ENCODE measurements at regions not wholly inside any gene's neighbourhood (a gene's known extent, or its start where the extent isn't known, plus 50 kb on each side); places are given as distances from the start of the nearest gene placed in this dataset.

DNA sequence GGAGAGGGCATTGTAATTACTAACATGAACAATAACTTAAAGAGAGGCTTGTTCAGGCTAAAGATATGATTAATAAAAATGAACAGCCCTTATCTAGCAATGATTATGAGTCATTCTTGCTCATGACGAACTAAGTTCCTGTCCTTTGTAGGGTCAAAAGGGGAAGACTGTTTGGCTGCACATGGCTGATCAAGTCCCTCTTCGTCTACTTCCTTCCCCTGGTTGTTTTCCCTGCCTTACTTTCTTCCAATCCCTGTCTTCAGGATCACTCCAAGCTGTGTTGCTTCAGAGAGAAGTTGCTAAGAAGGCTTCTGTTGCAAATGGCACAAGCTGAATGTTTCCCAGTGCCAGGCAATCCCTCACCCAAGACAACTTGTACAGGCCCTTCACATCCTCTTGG is 115.0 kb upstream of the HS3ST1 start:
- Histone ChIP-seq H3K36me3 (ENCODE audit: insufficient read depth in 1 of 2, low read depth in 1 of 2) (no peaks in the 10 kb centered on the region), H3K27ac (no peak overlapping the region), H3K4me1 (no peaks in the 10 kb centered on the region), H3K4me3 (no peak overlapping the region), H3K9me3 (no peaks in the 10 kb centered on the region), H3K27me3 (ENCODE audit: insufficient read depth in 3 of 3, low read length in 2 of 3) (no peaks in the 10 kb centered on the region)
- intact Hi-C loops (cut with DNase I): no loop called here
- no peak for DNase-seq
- TF ChIP-seq, protein P1, sequence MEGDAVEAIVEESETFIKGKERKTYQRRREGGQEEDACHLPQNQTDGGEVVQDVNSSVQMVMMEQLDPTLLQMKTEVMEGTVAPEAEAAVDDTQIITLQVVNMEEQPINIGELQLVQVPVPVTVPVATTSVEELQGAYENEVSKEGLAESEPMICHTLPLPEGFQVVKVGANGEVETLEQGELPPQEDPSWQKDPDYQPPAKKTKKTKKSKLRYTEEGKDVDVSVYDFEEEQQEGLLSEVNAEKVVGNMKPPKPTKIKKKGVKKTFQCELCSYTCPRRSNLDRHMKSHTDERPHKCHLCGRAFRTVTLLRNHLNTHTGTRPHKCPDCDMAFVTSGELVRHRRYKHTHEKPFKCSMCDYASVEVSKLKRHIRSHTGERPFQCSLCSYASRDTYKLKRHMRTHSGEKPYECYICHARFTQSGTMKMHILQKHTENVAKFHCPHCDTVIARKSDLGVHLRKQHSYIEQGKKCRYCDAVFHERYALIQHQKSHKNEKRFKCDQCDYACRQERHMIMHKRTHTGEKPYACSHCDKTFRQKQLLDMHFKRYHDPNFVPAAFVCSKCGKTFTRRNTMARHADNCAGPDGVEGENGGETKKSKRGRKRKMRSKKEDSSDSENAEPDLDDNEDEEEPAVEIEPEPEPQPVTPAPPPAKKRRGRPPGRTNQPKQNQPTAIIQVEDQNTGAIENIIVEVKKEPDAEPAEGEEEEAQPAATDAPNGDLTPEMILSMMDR (IDR thresholded peaks at IDR 0.05): no peak
- 38 to 41% (median 39%) methylated on average over 2 of the region's 2 CpGs for WGBS, 3 donors
- no peak for ATAC-seq

DNA sequence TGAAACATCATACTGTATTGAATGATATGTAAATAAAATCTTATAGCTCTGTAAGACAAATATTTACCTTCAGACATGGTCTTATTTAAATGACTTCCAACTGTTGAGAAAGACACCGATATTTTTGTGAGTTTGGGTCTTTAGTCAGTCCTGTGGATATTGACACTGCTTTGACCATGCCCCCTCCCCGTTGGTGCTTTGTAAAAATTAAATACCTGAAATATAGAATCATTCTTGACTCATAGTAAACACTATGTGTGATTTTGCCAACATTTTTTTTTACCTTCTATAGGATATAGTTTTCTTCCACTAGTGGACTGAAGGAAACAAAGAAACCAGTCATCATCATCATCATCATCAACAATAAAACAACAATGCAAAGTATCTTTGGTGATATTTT is 114.3 kb upstream of the HS3ST1 start:
- intact Hi-C loops (cut with DNase I): no loop called here

DNA sequence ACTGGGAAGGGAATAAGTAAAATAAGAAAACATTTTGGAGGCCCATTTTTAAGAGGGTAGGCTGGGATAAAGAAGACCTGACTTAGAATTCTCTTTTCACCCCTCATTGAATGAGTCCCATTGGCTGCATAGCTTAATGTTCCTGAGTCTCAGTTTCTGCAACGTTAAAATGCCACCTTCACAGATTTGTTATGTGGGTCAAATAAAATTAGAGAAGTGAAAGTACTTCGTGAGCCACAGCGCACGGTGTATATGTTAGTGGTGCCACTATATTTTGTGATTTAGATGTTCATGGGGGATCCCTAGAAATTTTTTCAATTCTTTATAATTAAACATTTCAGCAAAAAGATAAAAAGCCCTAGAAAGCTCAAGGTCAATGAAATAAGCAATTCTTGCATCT is 109.2 kb upstream of the HS3ST1 start:
- DNase-seq (no peak), ATAC-seq (no peak)
- Histone ChIP-seq H3K27me3 (ENCODE audit: insufficient read depth in 3 of 3, low read length in 2 of 3) (no peaks in the 10 kb centered on the region), H3K36me3 (ENCODE audit: insufficient read depth in 1 of 2, low read depth in 1 of 2) (no peaks in the 10 kb centered on the region), H3K4me3 (no peak overlapping the region), H3K4me1 (no peaks in the 10 kb centered on the region), H3K9me3 (no peaks in the 10 kb centered on the region), H3K27ac (no peak overlapping the region)
- WGBS, 3 donors: 66 to 79% (median 72%) methylated on average over 4 of the region's 4 CpGs
- intact Hi-C loops (cut with DNase I): no loop called here
- TF ChIP-seq, protein P1 (IDR thresholded peaks at IDR 0.05): no peak

More for the DNA sequence above, 114.3 kb upstream of the HS3ST1 start:
- no peaks in the 10 kb centered on the region for H3K9me3 ChIP-seq
- no peaks in the 10 kb centered on the region for H3K27me3 ChIP-seq (ENCODE audit: insufficient read depth in 3 of 3, low read length in 2 of 3)
- ATAC-seq (no peak), DNase-seq (no peak)
- H3K4me1 ChIP-seq: no peaks in the 10 kb centered on the region
- 67 to 77% (median 71%) methylated on average over 2 of the region's 2 CpGs for WGBS, 3 donors
- no peaks in the 10 kb centered on the region for H3K36me3 ChIP-seq (ENCODE audit: insufficient read depth in 1 of 2, low read depth in 1 of 2)
- no peak overlapping the region for H3K27ac ChIP-seq
- H3K4me3 ChIP-seq: no peak overlapping the region
- TF ChIP-seq, protein P1 (IDR thresholded peaks at IDR 0.05): no peak

DNA sequence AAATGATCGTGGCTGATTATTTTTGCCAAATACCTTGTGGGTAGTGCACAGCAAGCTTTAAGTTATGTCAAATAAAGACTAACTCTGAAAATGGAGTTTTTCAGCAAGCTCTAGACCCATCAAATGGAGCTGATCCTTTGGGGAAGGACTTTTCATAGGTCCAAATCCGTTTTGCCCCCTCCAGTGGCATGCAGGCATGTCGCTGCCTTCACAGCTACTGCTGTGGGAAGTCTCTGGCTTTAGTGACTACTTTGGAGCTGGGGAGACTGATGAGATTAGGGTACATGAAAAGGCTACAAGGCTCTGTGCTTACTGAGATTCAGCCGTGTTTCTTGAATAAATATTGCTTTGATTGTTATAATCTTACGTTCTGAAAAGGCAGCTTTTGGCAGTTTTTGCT is 106.6 kb upstream of the HS3ST1 start:
- Histone ChIP-seq H3K4me1 (no peaks in the 10 kb centered on the region), H3K9me3 (peaks cover 3% of the 10 kb centered on the region), H3K27me3 (ENCODE audit: insufficient read depth in 3 of 3, low read length in 2 of 3) (no peaks in the 10 kb centered on the region), H3K36me3 (ENCODE audit: insufficient read depth in 1 of 2, low read depth in 1 of 2) (no peaks in the 10 kb centered on the region), H3K4me3 (no peak overlapping the region), H3K27ac (no peak overlapping the region)
- no peak for DNase-seq
- intact Hi-C loops (cut with DNase I): no loop called here
- ATAC-seq: no peak
- TF ChIP-seq, protein P1 (IDR thresholded peaks at IDR 0.05): no peak
- 74 to 79% (median 77%) methylated on average over 5 of the region's 5 CpGs for whole genome bisulfite sequencing, 3 donors

DNA sequence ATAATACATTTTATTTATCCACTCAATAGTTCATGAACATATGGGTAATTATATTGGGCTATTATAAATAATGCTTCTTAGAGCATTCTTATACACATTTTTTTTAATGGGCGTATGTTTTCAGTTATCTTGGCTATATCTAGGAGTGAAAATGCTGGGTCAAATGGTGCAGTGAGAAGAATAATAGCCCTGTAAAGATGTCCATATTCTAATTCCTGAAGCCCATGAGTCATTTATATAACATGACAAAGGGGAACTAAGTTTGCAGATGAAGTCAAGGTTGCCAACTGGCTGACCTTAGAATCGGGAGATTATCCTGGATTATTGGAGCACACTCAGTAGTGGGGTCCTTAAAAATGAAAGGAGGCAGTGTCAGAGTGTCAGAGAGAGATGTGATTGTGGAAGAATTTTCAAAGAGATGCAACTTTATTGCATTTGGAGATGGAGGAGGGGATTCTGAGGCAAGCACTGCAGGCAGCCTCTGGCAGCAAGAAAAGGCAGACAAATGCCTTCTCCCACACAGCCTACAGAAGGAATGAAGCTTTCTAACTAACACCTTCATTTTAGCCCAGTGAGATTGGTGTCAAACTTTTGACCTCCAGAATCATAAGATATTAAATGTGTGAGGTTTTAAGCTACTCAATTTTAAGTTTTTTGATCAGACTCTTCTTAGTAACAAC is 106.1 kb upstream of the HS3ST1 start:
- Histone ChIP-seq H3K36me3 (ENCODE audit: insufficient read depth in 1 of 2, low read depth in 1 of 2) (no peaks in the 10 kb centered on the region), H3K9me3 (peaks cover 3% of the 10 kb centered on the region), H3K27me3 (ENCODE audit: insufficient read depth in 3 of 3, low read length in 2 of 3) (no peaks in the 10 kb centered on the region), H3K4me3 (no peak overlapping the region), H3K4me1 (no peaks in the 10 kb centered on the region), H3K27ac (no peak overlapping the region)
- TF ChIP-seq, protein P1 (IDR thresholded peaks at IDR 0.05): no peak
- DNase-seq (no peak), ATAC-seq (no peak)
- WGBS, 3 donors: 25 to 51% (median 44%) methylated on average over 2 of the region's 2 CpGs
- intact Hi-C loops (cut with DNase I): no loop called here
